ENCODE measurements at regions not wholly inside any gene's neighbourhood (a gene's known extent, or its start where the extent isn't known, plus 50 kb on each side); places are given as distances from the start of the nearest gene placed in this dataset.

- no peak overlapping the region for H3K4me3 ChIP-seq (ENCODE audit: low read depth, low read length)
- no peak for TF ChIP-seq CTCF (IDR thresholded peaks at IDR 0.05; ENCODE audit: low read depth, low read length)
These were observed 592.2 kb downstream of the AMY1C start for GRCh38 chr1:104341944-104342343.

GRCh38 chr1:104348277-104348676 is 598.6 kb downstream of the AMY1C start:
- no peak overlapping the region for H3K4me3 ChIP-seq (ENCODE audit: low read depth, low read length)
- TF ChIP-seq CTCF (IDR thresholded peaks at IDR 0.05; ENCODE audit: low read depth, low read length) = no peak

GRCh38 chr1:104353580-104353979 is 603.9 kb downstream of the AMY1C start:
- TF ChIP-seq CTCF (IDR thresholded peaks at IDR 0.05; ENCODE audit: low read depth, low read length) = no peak
- no peak overlapping the region for H3K4me3 ChIP-seq (ENCODE audit: low read depth, low read length)

GRCh38 chr1:104358086-104358485 is 608.4 kb downstream of the AMY1C start:
- H3K4me3 ChIP-seq (ENCODE audit: low read depth, low read length) = no peak overlapping the region

GRCh38 chr1:104358621-104359020 is 608.9 kb downstream of the AMY1C start:
- TF ChIP-seq CTCF (IDR thresholded peaks at IDR 0.05; ENCODE audit: low read depth, low read length) = no peak
- no peak overlapping the region for H3K4me3 ChIP-seq (ENCODE audit: low read depth, low read length)

More at GRCh38 chr1:104358086-104358485, 608.4 kb downstream of the AMY1C start:
- no peak for TF ChIP-seq CTCF (IDR thresholded peaks at IDR 0.05; ENCODE audit: low read depth, low read length)

GRCh38 chr1:104378414-104378813 is 628.7 kb downstream of the AMY1C start:
- TF ChIP-seq CTCF (IDR thresholded peaks at IDR 0.05; ENCODE audit: low read depth, low read length) = no peak
- no peak overlapping the region for H3K4me3 ChIP-seq (ENCODE audit: low read depth, low read length)

- TF ChIP-seq CTCF (IDR thresholded peaks at IDR 0.05; ENCODE audit: low read depth, low read length) = no peak
- no peak overlapping the region for H3K4me3 ChIP-seq (ENCODE audit: low read depth, low read length)
These were observed 630.3 kb downstream of the AMY1C start for GRCh38 chr1:104380003-104380402.
